Astrocyte (in vitro differentiated cells and primary cell): ENCODE measurements at regions not wholly inside any gene's neighbourhood (a gene's known extent, or its start where the extent isn't known, plus 50 kb on each side); places are given as distances from the start of the nearest gene placed in this dataset.

Experiments
- CTCF ChIP-seq: IDR thresholded peaks from 2 replicates; pipeline ENCODE4 v1.5.1; 2011; ENCODE audit warnings: low read depth, mild to moderate bottlenecking, inconsistent platforms, low read length, moderate library complexity; ENCODE audit not compliant: insufficient read depth
- EZH2 ChIP-seq: IDR thresholded peaks from 2 replicates; pipeline ENCODE4 v1.6.1; 2012; ENCODE audit warnings: mild to moderate bottlenecking, low read length, inconsistent platforms; ENCODE audit not compliant: insufficient read depth

- no peak for TF ChIP-seq CTCF
- TF ChIP-seq EZH2, result no peak
Measured at GRCh38 chr5:61942462-61943049, 363.4 kb upstream of the KIF2A start.
